Prostate gland (tissue), 2 donors: ENCODE measurements at regions not wholly inside any gene's neighbourhood (a gene's known extent, or its start where the extent isn't known, plus 50 kb on each side); places are given as distances from the start of the nearest gene placed in this dataset.

Source experiments
- POLR2A ChIP-seq: fragments of 450-650 bp; IDR thresholded peaks from one replicate; pipeline ENCODE4 v1.6.1; 2016; ENCODE audit warnings: antibody characterized with exemption, mild to moderate bottlenecking
- POLR2AphosphoS5 ChIP-seq: sonication (generic); formaldehyde crosslinking; IDR thresholded peaks from one replicate; pipeline ENCODE4 v1.6.1; 2017; ENCODE audit warnings: antibody characterized with exemption
- TF ChIP-seq, protein P1 (sequence below), 4 experiments: fragments of 200-600 bp in 2 of 4; fragments of 450-650 bp in 2 of 4; sonication (generic) in 2 of 4; IDR thresholded peaks; 1 replicate in 3 of 4; 2 replicates in 1 of 4; pipeline ENCODE4 v1.5.1; 2016 to 2019; ENCODE audit warnings: antibody characterized with exemption in 4 of 4, mild to moderate bottlenecking in 2 of 4, moderate library complexity in 2 of 4

DNA sequence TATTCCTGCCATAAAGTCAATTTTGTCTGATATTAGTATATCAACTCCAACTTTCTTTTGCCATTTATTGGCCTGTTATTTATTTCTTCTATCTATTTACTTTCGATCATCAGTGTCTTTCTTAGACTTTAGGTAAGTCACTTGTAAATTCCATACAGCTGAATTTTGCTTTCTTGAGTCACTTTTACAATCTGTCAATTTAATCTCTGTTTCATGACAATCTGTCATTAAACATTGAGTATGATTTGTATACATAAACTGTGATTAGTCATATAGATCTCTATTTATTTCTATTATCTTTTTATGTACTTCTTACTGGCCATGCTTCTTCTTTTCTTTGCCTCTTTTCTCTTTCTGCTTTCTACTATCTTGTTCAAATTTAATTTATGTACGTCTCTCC lies 160.1 kb downstream of the TMA16 start:
- TF ChIP-seq, protein P1, sequence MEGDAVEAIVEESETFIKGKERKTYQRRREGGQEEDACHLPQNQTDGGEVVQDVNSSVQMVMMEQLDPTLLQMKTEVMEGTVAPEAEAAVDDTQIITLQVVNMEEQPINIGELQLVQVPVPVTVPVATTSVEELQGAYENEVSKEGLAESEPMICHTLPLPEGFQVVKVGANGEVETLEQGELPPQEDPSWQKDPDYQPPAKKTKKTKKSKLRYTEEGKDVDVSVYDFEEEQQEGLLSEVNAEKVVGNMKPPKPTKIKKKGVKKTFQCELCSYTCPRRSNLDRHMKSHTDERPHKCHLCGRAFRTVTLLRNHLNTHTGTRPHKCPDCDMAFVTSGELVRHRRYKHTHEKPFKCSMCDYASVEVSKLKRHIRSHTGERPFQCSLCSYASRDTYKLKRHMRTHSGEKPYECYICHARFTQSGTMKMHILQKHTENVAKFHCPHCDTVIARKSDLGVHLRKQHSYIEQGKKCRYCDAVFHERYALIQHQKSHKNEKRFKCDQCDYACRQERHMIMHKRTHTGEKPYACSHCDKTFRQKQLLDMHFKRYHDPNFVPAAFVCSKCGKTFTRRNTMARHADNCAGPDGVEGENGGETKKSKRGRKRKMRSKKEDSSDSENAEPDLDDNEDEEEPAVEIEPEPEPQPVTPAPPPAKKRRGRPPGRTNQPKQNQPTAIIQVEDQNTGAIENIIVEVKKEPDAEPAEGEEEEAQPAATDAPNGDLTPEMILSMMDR (IDR thresholded peaks at IDR 0.05), result no peak
- no peak for TF ChIP-seq POLR2A
- TF ChIP-seq POLR2AphosphoS5, result no peak
